ENCODE measurements at regions not wholly inside any gene's neighbourhood (a gene's known extent, or its start where the extent isn't known, plus 50 kb on each side); places are given as distances from the start of the nearest gene placed in this dataset.

DNA sequence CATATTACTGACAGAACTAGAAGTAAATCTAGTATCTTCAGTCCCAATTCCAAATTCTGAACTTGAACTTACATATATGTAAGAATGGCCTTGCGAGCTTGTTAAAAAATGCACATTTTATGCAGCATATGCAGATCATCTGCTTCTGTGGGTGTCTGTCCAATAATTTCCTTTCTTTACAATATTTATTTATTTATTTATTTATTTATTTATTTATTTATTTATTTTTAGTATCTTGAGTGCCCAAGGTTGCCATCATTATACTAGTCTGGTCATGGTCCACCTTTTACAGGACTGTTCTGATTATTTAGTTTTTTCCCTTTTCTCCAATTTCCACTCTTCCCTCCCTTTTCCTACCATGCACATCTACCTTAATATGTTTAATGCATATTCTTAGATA, 528.4 kb downstream of the COL12A1 start:
- Histone ChIP-seq H3K36me3 (replicated peaks) (no peaks in the 10 kb centered on the region), H3K4me3 (ENCODE audit: low read depth, low read length) (no peak overlapping the region), H3K27ac (no peak overlapping the region), H3K27me3 (replicated peaks) (no peaks in the 10 kb centered on the region)
- in situ Hi-C loops (cut with HindIII; ENCODE audit: low pct_ligation_motif_present, low sequenced_read_pairs), result no loop called here
- TF ChIP-seq, protein P1, sequence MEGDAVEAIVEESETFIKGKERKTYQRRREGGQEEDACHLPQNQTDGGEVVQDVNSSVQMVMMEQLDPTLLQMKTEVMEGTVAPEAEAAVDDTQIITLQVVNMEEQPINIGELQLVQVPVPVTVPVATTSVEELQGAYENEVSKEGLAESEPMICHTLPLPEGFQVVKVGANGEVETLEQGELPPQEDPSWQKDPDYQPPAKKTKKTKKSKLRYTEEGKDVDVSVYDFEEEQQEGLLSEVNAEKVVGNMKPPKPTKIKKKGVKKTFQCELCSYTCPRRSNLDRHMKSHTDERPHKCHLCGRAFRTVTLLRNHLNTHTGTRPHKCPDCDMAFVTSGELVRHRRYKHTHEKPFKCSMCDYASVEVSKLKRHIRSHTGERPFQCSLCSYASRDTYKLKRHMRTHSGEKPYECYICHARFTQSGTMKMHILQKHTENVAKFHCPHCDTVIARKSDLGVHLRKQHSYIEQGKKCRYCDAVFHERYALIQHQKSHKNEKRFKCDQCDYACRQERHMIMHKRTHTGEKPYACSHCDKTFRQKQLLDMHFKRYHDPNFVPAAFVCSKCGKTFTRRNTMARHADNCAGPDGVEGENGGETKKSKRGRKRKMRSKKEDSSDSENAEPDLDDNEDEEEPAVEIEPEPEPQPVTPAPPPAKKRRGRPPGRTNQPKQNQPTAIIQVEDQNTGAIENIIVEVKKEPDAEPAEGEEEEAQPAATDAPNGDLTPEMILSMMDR (IDR thresholded peaks at IDR 0.05; ENCODE audit: low read depth, low read length, missing control alignments), result no peak
- no peak for DNase-seq

DNA sequence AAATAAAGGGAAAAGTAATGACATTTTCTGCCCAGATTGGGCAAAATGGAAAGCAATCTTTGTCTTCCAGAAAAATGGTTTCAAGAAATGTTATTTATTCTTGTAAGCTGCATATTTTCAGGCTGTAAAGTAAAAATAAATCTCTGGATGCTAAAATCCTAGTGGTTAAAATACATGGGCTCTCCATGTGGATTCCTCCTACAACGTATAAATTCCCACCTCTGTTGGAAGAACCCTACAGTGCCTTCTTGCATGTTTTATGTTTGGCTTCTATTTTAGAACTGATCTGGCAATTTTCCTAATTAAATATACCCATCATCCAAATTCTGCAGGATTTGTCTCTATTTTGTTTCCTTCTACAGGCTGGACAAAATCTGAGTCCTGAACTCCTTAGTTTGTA, 528.9 kb downstream of the COL12A1 start:
- Histone ChIP-seq H3K27ac (no peak overlapping the region), H3K36me3 (replicated peaks) (no peaks in the 10 kb centered on the region), H3K4me3 (ENCODE audit: low read depth, low read length) (no peak overlapping the region), H3K27me3 (replicated peaks) (no peaks in the 10 kb centered on the region)
- in situ Hi-C loops (cut with HindIII; ENCODE audit: low pct_ligation_motif_present, low sequenced_read_pairs), result no loop called here
- TF ChIP-seq, protein P1 (IDR thresholded peaks at IDR 0.05; ENCODE audit: low read depth, low read length, missing control alignments), result no peak
- no peak for DNase-seq

- Histone ChIP-seq H3K4me3 (ENCODE audit: low read depth, low read length) (no peak overlapping the region), H3K27me3 (replicated peaks) (no peaks in the 10 kb centered on the region), H3K36me3 (replicated peaks) (no peaks in the 10 kb centered on the region), H3K27ac (no peak overlapping the region)
- DNase-seq, result no peak
- in situ Hi-C loops (cut with HindIII; ENCODE audit: low pct_ligation_motif_present, low sequenced_read_pairs), result no loop called here
- TF ChIP-seq, protein P1 (IDR thresholded peaks at IDR 0.05; ENCODE audit: low read depth, low read length, missing control alignments), result no peak
Measured at GRCh38 chr6:74674377-74674776, 531.5 kb downstream of the COL12A1 start.

GRCh38 chr6:74671558-74672025, 534.3 kb downstream of the COL12A1 start:
- H3K36me3 ChIP-seq (replicated peaks), result no peaks in the 10 kb centered on the region
- H3K27me3 ChIP-seq (replicated peaks), result no peaks in the 10 kb centered on the region
- DNase-seq, result peak; percentile 77
- TF ChIP-seq, protein P1 (IDR thresholded peaks at IDR 0.05; ENCODE audit: low read depth, low read length, missing control alignments), result no peak
- no peak overlapping the region for H3K4me3 ChIP-seq (ENCODE audit: low read depth, low read length)
- peak overlapping the region; percentile 24 for H3K27ac ChIP-seq
- in situ Hi-C loops (cut with HindIII; ENCODE audit: low pct_ligation_motif_present, low sequenced_read_pairs), result no loop called here

DNA sequence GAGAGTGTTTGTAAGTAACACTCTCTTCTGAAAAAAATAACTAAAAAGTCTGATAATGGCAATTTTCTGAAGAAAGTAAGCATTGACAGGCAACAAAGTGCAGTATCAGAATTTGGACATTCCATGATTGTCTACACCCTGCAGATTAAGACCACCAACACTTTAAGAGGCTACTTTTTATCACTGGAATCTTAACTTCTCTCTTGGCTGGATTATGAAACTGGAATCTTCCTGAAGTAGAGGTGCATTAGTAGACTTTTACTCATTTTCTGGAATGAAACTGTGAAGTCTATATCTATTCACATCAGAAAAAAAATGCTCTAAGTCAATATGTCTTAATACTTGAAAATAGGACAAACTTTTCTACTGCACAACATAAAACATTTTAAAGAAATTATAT, 547.5 kb downstream of the COL12A1 start:
- TF ChIP-seq, protein P1 (IDR thresholded peaks at IDR 0.05; ENCODE audit: low read depth, low read length, missing control alignments), result no peak
- no peak overlapping the region for H3K4me3 ChIP-seq (ENCODE audit: low read depth, low read length)
- H3K36me3 ChIP-seq (replicated peaks), result no peaks in the 10 kb centered on the region
- H3K27ac ChIP-seq, result no peak overlapping the region
- no peaks in the 10 kb centered on the region for H3K27me3 ChIP-seq (replicated peaks)
- DNase-seq, result no peak
- in situ Hi-C loops (cut with HindIII; ENCODE audit: low pct_ligation_motif_present, low sequenced_read_pairs), result no loop called here

GRCh38 chr6:74657931-74658330, 547.9 kb downstream of the COL12A1 start:
- no peak for DNase-seq
- no peak overlapping the region for H3K27ac ChIP-seq
- no peak overlapping the region for H3K4me3 ChIP-seq (ENCODE audit: low read depth, low read length)
- TF ChIP-seq, protein P1 (IDR thresholded peaks at IDR 0.05; ENCODE audit: low read depth, low read length, missing control alignments), result no peak
- no peaks in the 10 kb centered on the region for H3K27me3 ChIP-seq (replicated peaks)
- in situ Hi-C loops (cut with HindIII; ENCODE audit: low pct_ligation_motif_present, low sequenced_read_pairs), result no loop called here
- H3K36me3 ChIP-seq (replicated peaks), result no peaks in the 10 kb centered on the region
